ENCODE measurements at regions not wholly inside any gene's neighbourhood (a gene's known extent, or its start where the extent isn't known, plus 50 kb on each side); places are given as distances from the start of the nearest gene placed in this dataset.
"Not testable (repeated sequence)": the region's sequence is repeated elsewhere in the genome, so short reads cannot be mapped to it uniquely, and the experiment has no call there.

- peak; percentile 35 for DNase-seq
These were observed 248.2 kb downstream of the PARM1 start for GRCh38 chr4:75180790-75181776.

DNA sequence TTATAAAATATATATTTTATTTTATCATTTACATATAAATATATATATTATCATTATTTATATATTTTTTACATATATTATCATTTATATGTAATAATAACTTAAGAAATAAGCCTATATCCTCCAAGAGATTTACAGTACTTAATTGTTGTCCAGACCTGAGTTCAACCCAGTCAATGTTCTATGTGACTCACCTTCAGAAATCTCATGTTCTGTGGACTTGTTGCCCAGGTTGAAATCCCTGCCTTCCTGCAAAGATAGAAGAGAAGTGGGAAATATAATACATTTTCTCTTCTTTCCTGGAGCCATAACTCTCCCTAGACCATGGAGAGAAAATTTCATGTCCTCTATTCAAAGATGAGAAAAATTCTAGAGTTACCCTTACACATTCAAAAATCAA is 247.3 kb downstream of the PARM1 start:
- DNase-seq = no peak

DNA sequence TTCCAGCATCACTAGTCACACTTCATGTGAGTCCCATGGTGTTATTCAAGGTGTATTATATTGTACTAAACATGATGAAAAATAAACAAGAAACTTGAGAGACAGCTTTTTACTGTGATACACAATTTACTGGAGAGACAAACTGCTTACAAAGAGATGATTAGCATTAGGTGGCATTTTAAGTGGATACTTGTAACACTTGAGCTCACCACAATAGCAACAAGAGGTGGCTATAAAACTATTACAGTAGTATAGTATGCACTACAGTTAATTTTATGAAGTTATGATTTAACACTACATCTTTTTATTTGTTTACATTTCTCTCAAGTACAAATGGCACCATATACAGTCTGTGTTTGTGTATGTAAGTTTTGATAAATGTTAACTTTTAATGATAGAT is 246.6 kb downstream of the PARM1 start:
- no peak for DNase-seq

- DNase-seq = peak; percentile 45
These were observed 239.6 kb downstream of the PARM1 start for GRCh38 chr4:75172551-75172950.

DNA sequence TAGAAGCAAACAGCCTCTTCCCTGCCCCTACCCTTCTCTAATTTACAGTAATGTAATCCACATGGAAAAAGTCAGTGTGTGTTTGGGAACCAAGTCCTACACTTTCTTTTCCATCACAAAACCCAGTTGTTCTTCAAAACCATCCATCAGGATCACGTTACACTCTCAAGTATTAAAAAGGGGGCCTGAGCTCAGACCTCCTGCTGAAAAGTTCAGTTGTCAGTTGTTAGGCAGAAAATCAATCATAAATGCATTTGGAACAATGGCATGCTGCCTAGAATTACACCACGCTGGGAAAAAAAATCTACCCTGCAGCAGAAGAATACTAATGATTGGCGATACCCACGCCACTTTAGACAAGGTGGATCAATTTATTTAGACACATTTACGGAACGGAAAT is 236.5 kb downstream of the PARM1 start:
- no peak for DNase-seq

DNA sequence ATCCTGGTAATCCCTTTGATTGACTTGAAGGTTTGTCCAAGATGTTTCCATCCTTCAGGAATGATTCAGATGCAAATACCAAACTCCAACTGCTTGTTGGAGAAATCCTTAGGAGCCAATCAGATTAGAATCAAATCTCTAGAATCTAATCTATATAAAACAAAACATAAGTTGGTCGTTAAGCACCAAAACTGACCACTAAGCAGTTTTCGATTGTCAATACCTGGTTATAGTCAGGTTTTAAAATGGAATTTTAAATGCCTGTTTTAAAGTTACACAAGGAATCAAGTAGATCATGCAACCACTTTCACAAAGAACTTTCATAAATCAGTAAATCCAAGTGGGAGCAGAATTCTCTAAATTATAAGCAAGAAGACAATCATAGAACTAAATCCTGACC is 236.1 kb downstream of the PARM1 start:
- DNase-seq = no peak

- no peak for DNase-seq
These were observed 235.6 kb downstream of the PARM1 start for GRCh38 chr4:75168548-75168947.

DNA sequence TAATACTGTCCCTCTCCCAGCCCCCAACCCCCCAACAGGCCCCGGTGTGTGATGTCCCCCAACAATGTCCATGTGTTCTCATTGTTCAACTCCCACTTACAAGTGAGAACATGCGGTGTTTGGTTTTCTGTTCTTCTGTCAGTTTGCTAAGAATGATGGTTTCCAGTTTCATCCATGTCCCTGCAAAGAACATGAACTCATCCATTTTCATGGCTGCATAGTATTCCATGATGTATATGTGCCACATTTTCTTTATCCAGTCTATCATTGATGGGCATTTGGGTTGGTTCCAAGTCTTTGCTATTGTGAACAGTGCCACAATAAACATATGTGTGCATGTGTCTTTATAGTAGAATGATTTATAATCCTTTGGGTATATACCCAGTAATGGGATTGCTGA is 232.2 kb downstream of the PARM1 start:
- DNase-seq = not testable (repeated sequence)

GRCh38 chr4:75158451-75158850 is 225.5 kb downstream of the PARM1 start:
- DNase-seq = no peak

- DNase-seq = no peak
These were observed 222.1 kb downstream of the PARM1 start for GRCh38 chr4:75154994-75155393.

DNA sequence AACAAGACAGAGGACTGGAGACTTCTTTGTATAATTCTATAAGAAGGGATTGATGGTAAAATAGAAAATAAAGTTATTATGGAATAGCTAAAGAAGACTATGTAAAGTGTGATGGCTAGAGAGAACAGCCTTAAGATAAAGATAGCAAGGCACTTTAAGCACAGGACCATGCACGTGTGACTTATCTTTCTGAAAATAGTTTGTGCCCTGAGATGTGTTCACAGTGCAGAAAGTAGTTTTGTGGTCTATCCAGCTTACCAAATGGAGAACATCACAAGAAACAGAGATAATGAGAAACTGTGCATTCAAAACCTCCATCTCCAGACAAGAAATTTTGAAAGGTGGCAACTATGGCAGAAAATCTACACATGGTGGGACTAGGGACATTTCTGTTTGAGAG is 213.3 kb downstream of the PARM1 start:
- DNase-seq = no peak

DNA sequence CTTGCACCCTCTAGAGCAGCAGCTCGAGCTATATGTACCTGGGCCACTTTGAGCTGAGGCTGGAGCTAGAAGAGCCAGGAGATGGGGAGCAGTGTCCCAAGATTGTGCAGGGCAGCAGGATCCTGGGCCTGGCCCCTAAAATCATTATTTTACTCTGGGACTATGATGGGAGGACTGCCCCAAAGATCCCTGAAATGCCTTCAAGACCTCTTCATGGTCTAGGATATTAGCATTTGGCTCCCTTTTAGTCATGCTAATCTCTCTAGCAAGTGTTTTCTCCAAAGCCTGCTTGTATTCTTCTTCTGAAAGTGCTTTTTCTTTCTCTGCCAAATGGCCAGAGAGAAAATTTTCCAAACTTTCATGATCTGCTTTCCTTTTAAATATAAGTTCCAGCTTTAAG is 211.6 kb downstream of the PARM1 start:
- DNase-seq = no peak

DNA sequence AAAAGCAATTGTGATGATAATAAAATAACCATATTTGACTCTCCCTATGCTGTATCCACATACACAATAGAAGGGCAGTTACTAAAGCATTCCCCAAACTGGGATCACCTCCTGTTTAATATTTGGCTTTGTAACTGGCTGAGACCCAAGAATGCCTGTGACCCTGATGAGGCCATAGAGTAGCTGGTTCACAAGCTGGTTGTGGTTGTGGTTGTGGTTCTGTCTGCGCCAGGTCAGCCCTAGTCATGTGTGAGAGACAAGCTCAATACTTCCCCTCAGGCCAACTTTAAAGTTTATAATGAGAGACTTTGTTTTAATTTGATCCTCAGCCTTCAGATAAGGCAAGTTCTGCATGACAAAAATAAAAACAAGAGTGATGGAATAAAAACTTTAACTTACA is 209.9 kb downstream of the PARM1 start:
- no peak for DNase-seq

DNA sequence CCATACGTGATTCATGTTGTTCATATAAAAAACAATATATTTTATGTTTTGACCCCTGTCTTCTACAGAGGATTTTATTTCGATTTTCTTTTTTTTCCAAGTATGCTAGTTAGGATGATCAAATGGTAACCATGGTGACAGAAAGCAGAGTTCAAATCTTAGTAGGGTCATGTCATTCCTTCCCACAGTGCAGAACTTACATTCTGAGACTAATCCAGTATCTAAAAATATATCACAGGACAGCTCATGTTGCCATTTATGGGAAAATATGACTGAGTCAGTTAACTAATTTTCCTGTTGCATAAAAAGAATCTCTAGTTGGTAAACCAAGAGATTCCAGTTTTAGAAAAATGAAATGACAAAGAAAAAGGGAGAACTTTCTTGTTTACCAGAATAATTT is 209.5 kb downstream of the PARM1 start:
- DNase-seq = no peak

DNA sequence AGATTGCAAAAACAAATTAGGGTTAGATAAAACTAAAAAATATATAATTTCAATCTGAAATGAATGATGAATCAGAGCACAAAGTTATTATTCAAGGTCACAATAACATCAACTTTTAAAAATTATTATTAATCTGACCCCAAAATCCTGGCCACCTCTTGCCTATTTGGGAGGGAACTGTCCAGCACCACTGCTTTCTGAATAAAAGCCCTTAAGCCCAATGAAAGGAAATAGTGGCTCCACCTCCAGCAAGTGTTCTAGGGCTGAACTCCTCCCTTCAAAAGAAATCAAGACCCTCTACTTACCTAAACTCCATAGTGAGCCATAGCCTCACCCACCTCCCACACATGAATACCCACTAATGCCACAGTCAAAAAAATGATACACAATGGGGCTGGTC is 208.2 kb downstream of the PARM1 start:
- no peak for DNase-seq

DNA sequence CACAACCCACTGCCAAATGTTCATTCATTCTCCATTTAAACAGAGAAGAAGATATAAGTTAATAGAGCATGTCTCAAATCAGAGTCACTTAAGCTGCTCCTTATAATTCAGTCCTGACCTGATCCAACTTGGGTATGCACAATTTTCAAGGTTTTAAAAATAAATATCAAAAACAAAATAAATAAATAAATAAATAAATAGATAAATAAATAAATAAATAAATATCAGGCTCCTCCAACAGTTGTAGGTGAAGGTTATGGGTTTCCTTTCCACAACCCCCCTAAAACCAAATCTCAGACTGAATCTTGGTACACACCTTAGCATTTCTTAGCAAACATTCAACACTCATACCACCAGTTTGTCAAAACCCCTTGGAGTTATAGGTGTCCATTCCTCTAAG is 204.4 kb downstream of the PARM1 start:
- DNase-seq = no peak

DNA sequence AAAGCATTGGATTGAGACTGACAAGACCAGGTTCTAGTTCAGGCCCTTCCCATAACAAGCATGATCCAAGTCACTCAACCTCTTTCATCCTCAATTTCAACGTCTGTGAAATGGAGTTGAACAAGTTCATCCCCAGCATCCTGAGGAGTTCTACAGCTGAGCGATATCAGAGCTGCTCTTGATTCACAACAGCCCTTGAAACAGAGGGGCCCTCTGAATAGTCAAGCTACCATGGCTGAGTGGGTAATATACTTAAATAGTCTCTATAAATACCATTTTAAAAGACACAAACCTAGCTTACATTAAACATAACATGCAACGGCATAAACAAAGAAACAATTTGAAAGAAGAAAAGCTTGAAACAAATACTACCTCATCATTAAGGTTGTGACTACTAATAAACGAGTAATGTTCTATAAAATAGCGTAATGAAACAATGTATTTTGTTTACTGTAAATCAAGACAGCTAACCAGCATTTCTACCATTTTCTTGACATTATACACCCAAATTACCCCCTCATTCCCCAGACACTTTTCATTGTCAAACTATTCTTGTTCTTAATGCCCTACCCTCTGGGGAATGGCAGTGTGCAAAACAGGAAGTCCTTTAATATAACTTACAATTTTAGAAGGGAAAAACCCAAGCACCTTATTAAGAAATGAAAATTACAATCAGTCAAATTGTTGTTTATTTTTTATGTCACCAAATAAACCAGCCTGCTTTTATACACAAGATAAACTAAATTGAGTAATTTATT is 202.3 kb downstream of the PARM1 start:
- DNase-seq = no peak

DNA sequence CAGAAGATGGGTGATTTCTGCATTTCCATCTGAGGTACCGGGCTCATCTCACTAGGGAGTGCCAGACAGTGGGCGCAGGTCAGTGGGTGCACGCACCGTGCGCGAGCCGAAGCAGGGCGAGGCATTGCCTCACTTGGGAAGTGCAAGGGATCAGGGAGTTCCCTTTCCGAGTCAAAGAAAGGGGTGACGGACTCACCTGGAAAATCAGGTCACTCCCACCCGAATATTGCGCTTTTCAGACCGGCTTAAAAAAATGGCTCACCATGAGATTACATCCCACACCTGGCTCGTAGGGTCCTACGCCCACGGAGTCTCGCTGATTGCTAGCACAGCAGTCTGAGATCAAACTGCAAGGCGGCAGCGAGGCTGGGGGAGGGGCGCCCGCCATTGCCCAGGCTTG is 194.0 kb downstream of the PARM1 start:
- DNase-seq = not testable (repeated sequence)

DNA sequence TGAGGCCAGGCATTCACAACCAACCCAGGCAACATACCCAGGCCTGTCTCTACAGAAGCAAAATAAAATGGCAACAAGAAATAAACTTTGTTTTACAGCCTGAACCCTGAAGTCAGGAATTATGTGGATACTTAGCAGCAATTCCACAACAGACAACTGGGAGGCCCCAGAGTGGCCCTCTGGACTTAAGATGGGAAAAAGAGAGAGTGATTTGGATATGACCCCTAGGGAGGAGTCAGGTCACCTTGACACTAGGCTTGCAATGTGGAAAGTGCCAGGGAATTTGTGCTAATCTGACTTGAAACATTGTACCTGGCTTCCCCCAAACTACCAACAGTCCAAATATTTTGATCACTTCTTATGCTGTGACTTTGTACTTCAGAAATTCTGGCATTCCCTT is 193.1 kb downstream of the PARM1 start:
- no peak for DNase-seq

- no peak for DNase-seq
These were observed 189.6 kb downstream of the PARM1 start for GRCh38 chr4:75122424-75123014.

DNA sequence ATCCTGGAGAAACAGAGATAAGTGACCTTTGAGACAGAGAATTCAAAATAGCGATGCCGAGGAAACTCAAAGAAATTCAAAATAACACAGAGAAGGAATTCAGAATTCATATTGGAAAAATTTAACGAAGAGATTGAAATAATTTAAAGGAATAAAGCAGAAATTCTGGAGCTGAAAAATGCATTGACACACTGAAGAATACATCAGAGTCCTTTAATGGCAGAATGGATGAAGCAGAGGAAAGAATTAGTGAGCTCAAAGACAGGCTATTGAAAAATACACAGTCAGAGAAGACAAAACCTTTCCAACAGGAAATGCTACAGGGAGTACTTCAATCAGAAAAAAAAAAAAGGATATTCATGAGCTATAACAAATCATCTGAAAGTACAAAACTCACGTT is 185.8 kb downstream of the PARM1 start:
- no peak for DNase-seq

- no peak for DNase-seq
These were observed 177.1 kb downstream of the PARM1 start for GRCh38 chr4:75110061-75110460.

- DNase-seq = peak; percentile 2
These were observed 175.1 kb downstream of the PARM1 start for GRCh38 chr4:75107755-75108612.
